Endothelial cell of umbilical vein (primary cell): ENCODE measurements at regions not wholly inside any gene's neighbourhood (a gene's known extent, or its start where the extent isn't known, plus 50 kb on each side); places are given as distances from the start of the nearest gene placed in this dataset.

Experiments used
- BruUV-seq: library from RNA; stranded (reverse); fragments of 400-500 nt; replicated peaks from 2 replicates; lab custom pipeline; 2021; lab: Mats Ljungman, UMichigan
- CTCF ChIA-PET: fragments of 300-600, 350-600 bp; sonication (Branson Sonifier 250); formaldehyde crosslinking; loops from one replicate; lab custom pipeline; 2021; ENCODE audit warnings: antibody characterized with exemption, inconsistent platforms; lab: Charles Lee
- POLR2A ChIA-PET: fragments of 300-600, 350-600 bp; sonication (Branson Sonifier 250); formaldehyde crosslinking; loops from one replicate; lab custom pipeline; 2021; ENCODE audit warnings: antibody characterized with exemption, inconsistent platforms; lab: Charles Lee
- DNase-seq: peaks from one replicate; pipeline ENCODE4 v3.0.0-alpha.2; 2011; ENCODE audit warnings: low read depth, low spot score
- FAIRE-seq: peaks from 2 replicates; lab custom pipeline; 2011; peaks lifted over from hg19 to GRCh38; lab: Jason Lieb, UNC
- H2AFZ ChIP-seq: 2 replicates; pipeline ENCODE4 v1.6.0; 2012; ENCODE audit warnings: low read depth, low read length, control low read depth, inconsistent platforms
- H3K27ac ChIP-seq: 2 replicates; pipeline ENCODE4 v1.5.1; 2011; ENCODE audit warnings: low read depth, mild to moderate bottlenecking, control low read depth, low read length, moderate library complexity; ENCODE audit not compliant: insufficient read depth
- H3K27me3 ChIP-seq, 2 experiments: 2 replicates each; pipeline versions ENCODE4 v1.6.0 to v1.6.1; 2011; ENCODE audit warnings: low read length in 2 of 2, mixed read lengths in 1 of 2; ENCODE audit not compliant: control insufficient read depth in 2 of 2, insufficient read depth in 2 of 2
- H3K36me3 ChIP-seq, 2 experiments: 2 replicates in 1 of 2; 3 replicates in 1 of 2; pipeline ENCODE4 v1.5.1; 2011; ENCODE audit warnings: low read length in 2 of 2, mild to moderate bottlenecking in 1 of 2, moderate library complexity in 1 of 2; ENCODE audit not compliant: control insufficient read depth in 2 of 2, insufficient read depth in 2 of 2; ENCODE audit errors: extremely low read depth in 1 of 2
- H3K4me1 ChIP-seq: 3 replicates; pipeline ENCODE4 v1.5.1; 2011; ENCODE audit warnings: mild to moderate bottlenecking, low read length; ENCODE audit not compliant: control insufficient read depth, insufficient read depth; ENCODE audit errors: extremely low read depth
- H3K4me2 ChIP-seq: 2 replicates; pipeline ENCODE4 v1.6.1; 2011; ENCODE audit warnings: low read length, control low read depth, mixed read lengths; ENCODE audit not compliant: insufficient read depth
- H3K4me3 ChIP-seq, 3 experiments: fragments of 200-600 bp in 1 of 3; sonication (generic), shearing (Covaris generic) in 1 of 3; replicated peaks in 1 of 3; 2 replicates each; pipeline ENCODE4 v1.5.1; 2011 to 2016; ENCODE audit warnings: control low read depth in 3 of 3, low read length in 3 of 3, mild to moderate bottlenecking in 2 of 3, inconsistent platforms in 1 of 3, low read depth in 1 of 3, moderate library complexity in 1 of 3; ENCODE audit not compliant: insufficient read depth in 1 of 3
- H3K79me2 ChIP-seq: 2 replicates; pipeline ENCODE4 v1.6.0; 2012; ENCODE audit warnings: low read length, inconsistent platforms; ENCODE audit not compliant: control insufficient read depth, insufficient read depth
- H3K9ac ChIP-seq: replicated peaks from 2 replicates; pipeline ENCODE3; 2011; ENCODE audit warnings: low read length, control low read depth; ENCODE audit not compliant: insufficient read depth; ENCODE audit errors: extremely low read depth
- H3K9me1 ChIP-seq: replicated peaks from 3 replicates; pipeline ENCODE4 v1.6.0; 2011; ENCODE audit warnings: mild to moderate bottlenecking, low read length; ENCODE audit not compliant: control insufficient read depth, insufficient read depth; ENCODE audit errors: extremely low read depth
- H3K9me3 ChIP-seq: replicated peaks from 2 replicates; pipeline ENCODE4 v1.5.1; 2012; ENCODE audit warnings: low read length, inconsistent platforms; ENCODE audit not compliant: control insufficient read depth, insufficient read depth
- H4K20me1 ChIP-seq: replicated peaks from 2 replicates; pipeline ENCODE3; 2011; ENCODE audit warnings: mild to moderate bottlenecking, low read length; ENCODE audit not compliant: control insufficient read depth, insufficient read depth; ENCODE audit errors: extremely low read depth
- CTCF ChIP-seq, 2 donors: IDR thresholded peaks; 1 replicate in 1 of 2; 2 replicates in 1 of 2; pipeline ENCODE4 v1.5.1; 2011; ENCODE audit warnings: low read length in 2 of 2, mild to moderate bottlenecking in 2 of 2, moderate library complexity in 2 of 2, control low read depth in 1 of 2, inconsistent platforms in 1 of 2, low read depth in 1 of 2; ENCODE audit not compliant: insufficient read depth in 1 of 2; ENCODE audit errors: extremely low read depth in 1 of 2
- EZH2 ChIP-seq: IDR thresholded peaks from 2 replicates; pipeline ENCODE4 v1.6.1; 2012; ENCODE audit warnings: borderline replicate concordance, low read depth, mild to moderate bottlenecking, moderate library complexity, low read length, inconsistent platforms; ENCODE audit not compliant: severe bottlenecking
- FOS ChIP-seq: IDR thresholded peaks from 2 replicates; pipeline ENCODE4 v1.6.1; 2011; ENCODE audit warnings: mild to moderate bottlenecking, low read length, moderate library complexity, borderline replicate concordance; ENCODE audit not compliant: insufficient read depth
- GATA2 ChIP-seq: IDR thresholded peaks from 2 replicates; pipeline ENCODE4 v1.7.0; 2011; ENCODE audit warnings: low read depth, mild to moderate bottlenecking, moderate library complexity, mixed read lengths, low read length; ENCODE audit not compliant: insufficient read length, insufficient read depth
- JUN ChIP-seq: IDR thresholded peaks from 2 replicates; pipeline ENCODE4 v1.6.1; 2011; ENCODE audit warnings: borderline replicate concordance, low read depth; ENCODE audit not compliant: insufficient read length, insufficient read depth
- MAX ChIP-seq: IDR thresholded peaks from 2 replicates; pipeline ENCODE4 v1.6.1; 2011; ENCODE audit not compliant: insufficient read depth, insufficient read length
- MYC ChIP-seq: IDR thresholded peaks from one replicate; pipeline ENCODE4 v1.6.1; 2011; ENCODE audit warnings: mild to moderate bottlenecking, low read depth, low read length
- POLR2A ChIP-seq: IDR thresholded peaks from 2 replicates; pipeline ENCODE4 v1.6.1; 2012; ENCODE audit warnings: low read depth, mild to moderate bottlenecking, control low read depth, low read length
- POLR2AphosphoS5 ChIP-seq: IDR thresholded peaks from 2 replicates; pipeline ENCODE4 v1.6.1; 2012; ENCODE audit warnings: low read depth, mild to moderate bottlenecking, control low read depth, low read length, moderate library complexity; ENCODE audit not compliant: insufficient read depth
- dilution Hi-C: fragments of 300-500 bp; cut with MboI; formaldehyde crosslinking; loops from one replicate; pipeline ENCODE4 v1.15.0; 2019; ENCODE audit warnings: low sequenced_read_pairs; ENCODE audit not compliant: extremely low pct_ligation_motif_present
- intact Hi-C: fragments of 100-400 bp; cut with micrococcal nuclease; formaldehyde crosslinking; loops from one replicate; pipeline ENCODE4 v1.10.0; 2022

GRCh38 chr11:119515771-119516400 lies 92.9 kb upstream of the THY1 start:
- no peak for FAIRE-seq
- Histone ChIP-seq H4K20me1 (no peaks in the 10 kb centered on the region), H3K4me2 (no peak overlapping the region), H3K4me1 (no peaks in the 10 kb centered on the region), H3K9ac (no peak overlapping the region), H3K27me3 (peaks cover 0 to 2% of the 10 kb centered on the region in 2 experiments), H3K4me3 (no peak overlapping the region), H3K27ac (no peak overlapping the region), H3K79me2 (no peaks in the 10 kb centered on the region), H3K9me1 (no peaks in the 10 kb centered on the region), H3K36me3 (no peaks in the 10 kb centered on the region), H3K9me3 (no peaks in the 10 kb centered on the region), H2AFZ (no peak overlapping the region)
- TF ChIP-seq GATA2 (no peak), EZH2 (no peak), FOS (no peak), JUN (no peak), MYC (no peak), CTCF (IDR thresholded peaks at IDR 0.05; ENCODE audit: extremely low read depth in 1 of 2, insufficient read depth in 1 of 2, low read depth in 1 of 2, low read length in 2 of 2) (no peak), POLR2A (no peak), MAX (no peak), POLR2AphosphoS5 (no peak)
- BruUV-seq: no TSS peak
- no peak for DNase-seq
- intact Hi-C loops (no loop called here), dilution Hi-C loops (no loop called here)
- ChIA-PET POLR2A (no interaction called here), CTCF (interaction anchor here (1.4 kb wide), 1 partner anchor 126 kb away, joined by 5 read pairs; no protein-coding TSS in a partner anchor)
